Neural cell (in vitro differentiated cells): ENCODE measurements at regions not wholly inside any gene's neighbourhood (a gene's known extent, or its start where the extent isn't known, plus 50 kb on each side); places are given as distances from the start of the nearest gene placed in this dataset.

Source experiments
- H2AFZ ChIP-seq: fragments of 200-600, 300-800 bp; sonication (generic), shearing (Covaris generic); 2 replicates; pipeline ENCODE4 v1.6.0; 2014; ENCODE audit warnings: low read depth, mild to moderate bottlenecking, antibody characterized with exemption, low read length, moderate library complexity
- H3F3A ChIP-seq: fragments of 200-600 bp; shearing (Covaris generic); 2 replicates; pipeline ENCODE4 v1.6.1; 2016; ENCODE audit warnings: mild to moderate bottlenecking, moderate library complexity, mixed read lengths, antibody characterized with exemption, low read length; ENCODE audit not compliant: insufficient read depth, poor library complexity, severe bottlenecking
- H3K27ac ChIP-seq: fragments of 200-600, 300-800 bp; sonication (generic), shearing (Covaris generic); 2 replicates; pipeline ENCODE4 v1.5.1; 2014; ENCODE audit warnings: mild to moderate bottlenecking, low read length, moderate library complexity
- H3K27me3 ChIP-seq: fragments of 300-800, 200-600 bp; sonication (generic), shearing (Covaris generic); 2 replicates; pipeline ENCODE4 v1.6.0; 2014; ENCODE audit warnings: mild to moderate bottlenecking, low read depth, low read length, moderate library complexity; ENCODE audit not compliant: insufficient read depth
- H3K36me3 ChIP-seq: fragments of 300-800, 200-600 bp; sonication (generic), shearing (Covaris generic); 2 replicates; pipeline ENCODE4 v1.5.1; 2014; ENCODE audit warnings: mild to moderate bottlenecking, antibody characterized with exemption, low read length, moderate library complexity; ENCODE audit not compliant: insufficient read depth
- H3K4me2 ChIP-seq: fragments of 300-800, 200-600 bp; sonication (generic), shearing (Covaris generic); 2 replicates; pipeline ENCODE4 v1.6.0; 2014; ENCODE audit warnings: mild to moderate bottlenecking, low read length
- H3K4me3 ChIP-seq: fragments of 300-800, 200-600 bp; sonication (generic), shearing (Covaris generic); 2 replicates; pipeline ENCODE4 v1.5.1; 2014; ENCODE audit warnings: mild to moderate bottlenecking, low read length, moderate library complexity
- H3K79me2 ChIP-seq: fragments of 200-600 bp; shearing (Covaris generic); replicated peaks from 2 replicates; pipeline ENCODE4 v1.6.0; 2014; ENCODE audit warnings: mild to moderate bottlenecking, low read length, moderate library complexity; ENCODE audit not compliant: insufficient read depth
- H3K9ac ChIP-seq: fragments of 300-800, 200-600 bp; sonication (generic), shearing (Covaris generic); 2 replicates; pipeline ENCODE4 v1.6.1; 2016; ENCODE audit warnings: mild to moderate bottlenecking, low read length, mixed read lengths
- H3K9me2 ChIP-seq: fragments of 200-600 bp; shearing (Covaris generic); 2 replicates; pipeline ENCODE4 v1.6.1; 2016; ENCODE audit warnings: mild to moderate bottlenecking, low read length, mixed read lengths; ENCODE audit not compliant: insufficient read depth
- H3K9me3 ChIP-seq: fragments of 200-600, 300-800 bp; sonication (generic), shearing (Covaris generic); 2 replicates; pipeline ENCODE4 v1.6.1; 2016; ENCODE audit warnings: mild to moderate bottlenecking, mixed run types, low read length, moderate library complexity, mixed read lengths
- H4K20me1 ChIP-seq: fragments of 200-600 bp; shearing (Covaris generic); 2 replicates; pipeline ENCODE4 v1.6.1; 2016; ENCODE audit warnings: mild to moderate bottlenecking, mixed run types; ENCODE audit not compliant: insufficient read depth
- EP300 ChIP-seq: fragments of 450-650 bp; conservative IDR thresholded peaks from 2 replicates; pipeline ENCODE4 v1.6.1; 2014; ENCODE audit warnings: antibody characterized with exemption, mild to moderate bottlenecking, moderate library complexity; ENCODE audit not compliant: poor library complexity, severe bottlenecking
- EZH2 ChIP-seq: fragments of 200-600, 300-800 bp; shearing (Covaris generic), sonication (generic); IDR thresholded peaks from 2 replicates; pipeline ENCODE4 v1.6.1; 2014; ENCODE audit warnings: antibody characterized with exemption, low read length, borderline replicate concordance, mild to moderate bottlenecking; ENCODE audit not compliant: insufficient read depth, poor library complexity, severe bottlenecking
- POLR2AphosphoS5 ChIP-seq: IDR thresholded peaks from 2 replicates; pipeline ENCODE4 v1.6.1; 2012
- REST ChIP-seq: IDR thresholded peaks from 2 replicates; pipeline ENCODE4 v1.6.1; 2012; ENCODE audit warnings: borderline replicate concordance
- SMC3 ChIP-seq: fragments of 450-650 bp; conservative IDR thresholded peaks from 2 replicates; pipeline ENCODE4 v1.6.1; 2014; ENCODE audit warnings: antibody characterized with exemption, mild to moderate bottlenecking, moderate library complexity; ENCODE audit not compliant: poor library complexity
- TF ChIP-seq, protein P1 (sequence below): fragments of 450-650 bp; IDR thresholded peaks from 2 replicates; pipeline ENCODE4 v1.5.1; 2014; ENCODE audit warnings: antibody characterized with exemption, mild to moderate bottlenecking, moderate library complexity; ENCODE audit not compliant: poor library complexity, severe bottlenecking

DNA sequence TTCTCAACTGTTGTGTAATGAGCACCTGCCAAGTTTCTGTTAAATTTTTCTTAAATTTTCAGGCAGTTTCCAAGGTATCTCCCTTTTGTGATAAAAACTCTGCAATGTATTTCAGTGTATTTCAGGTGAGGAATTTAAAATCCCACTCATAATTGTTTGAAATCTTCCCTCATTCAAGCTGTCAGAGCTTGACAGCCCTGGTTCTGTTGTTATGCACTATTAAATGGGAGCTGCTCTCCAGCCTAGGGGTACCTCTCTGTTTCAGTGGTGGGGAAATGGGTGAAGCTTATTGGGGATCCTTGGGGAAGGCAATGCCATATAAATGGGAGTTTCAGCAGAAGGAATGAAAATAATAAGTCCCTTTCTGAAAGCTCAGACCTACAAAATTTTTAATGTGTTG, 178.0 kb upstream of the TMCO5A start:
- no peaks in the 10 kb centered on the region for H4K20me1 ChIP-seq
- H3K9ac ChIP-seq, result peak overlapping the region; percentile 2
- TF ChIP-seq SMC3 (no peak), EZH2 (no peak), POLR2AphosphoS5 (peak; percentile 37), REST (peak; percentile 46), EP300 (peak; percentile 75)
- TF ChIP-seq, protein P1, sequence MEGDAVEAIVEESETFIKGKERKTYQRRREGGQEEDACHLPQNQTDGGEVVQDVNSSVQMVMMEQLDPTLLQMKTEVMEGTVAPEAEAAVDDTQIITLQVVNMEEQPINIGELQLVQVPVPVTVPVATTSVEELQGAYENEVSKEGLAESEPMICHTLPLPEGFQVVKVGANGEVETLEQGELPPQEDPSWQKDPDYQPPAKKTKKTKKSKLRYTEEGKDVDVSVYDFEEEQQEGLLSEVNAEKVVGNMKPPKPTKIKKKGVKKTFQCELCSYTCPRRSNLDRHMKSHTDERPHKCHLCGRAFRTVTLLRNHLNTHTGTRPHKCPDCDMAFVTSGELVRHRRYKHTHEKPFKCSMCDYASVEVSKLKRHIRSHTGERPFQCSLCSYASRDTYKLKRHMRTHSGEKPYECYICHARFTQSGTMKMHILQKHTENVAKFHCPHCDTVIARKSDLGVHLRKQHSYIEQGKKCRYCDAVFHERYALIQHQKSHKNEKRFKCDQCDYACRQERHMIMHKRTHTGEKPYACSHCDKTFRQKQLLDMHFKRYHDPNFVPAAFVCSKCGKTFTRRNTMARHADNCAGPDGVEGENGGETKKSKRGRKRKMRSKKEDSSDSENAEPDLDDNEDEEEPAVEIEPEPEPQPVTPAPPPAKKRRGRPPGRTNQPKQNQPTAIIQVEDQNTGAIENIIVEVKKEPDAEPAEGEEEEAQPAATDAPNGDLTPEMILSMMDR, result no peak
- peak overlapping the region; percentile 69 for H3K27ac ChIP-seq
- H3K9me3 ChIP-seq, result peaks cover 3% of the 10 kb centered on the region
- H3K27me3 ChIP-seq, result no peaks in the 10 kb centered on the region
- H3K36me3 ChIP-seq, result no peaks in the 10 kb centered on the region
- H3K79me2 ChIP-seq, result no peaks in the 10 kb centered on the region
- H3K9me2 ChIP-seq, result no peaks in the 10 kb centered on the region
- H2AFZ ChIP-seq, result no peak overlapping the region
- H3F3A ChIP-seq, result no peaks in the 10 kb centered on the region
- peak overlapping the region; percentile 7 for H3K4me2 ChIP-seq
- peak overlapping the region; percentile 5 for H3K4me3 ChIP-seq

DNA sequence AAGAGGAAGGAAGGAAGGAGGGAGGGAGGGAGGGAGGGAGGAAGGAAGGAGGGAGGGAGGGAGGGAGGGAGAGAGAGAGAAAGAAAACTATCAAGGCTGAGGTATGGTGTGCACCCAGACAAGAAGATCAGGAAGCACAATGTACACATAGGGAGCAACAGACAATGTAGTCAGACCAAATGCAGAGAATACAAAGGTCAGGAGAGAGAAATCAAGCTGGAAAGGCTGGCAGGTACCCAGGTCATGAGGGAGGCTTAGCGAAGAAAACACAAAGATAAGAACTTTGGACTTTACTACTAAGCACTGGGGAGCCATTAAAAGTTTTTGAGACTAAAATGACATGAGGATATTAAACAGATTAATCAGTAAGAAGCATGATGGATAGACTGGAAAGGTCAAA, 176.0 kb upstream of the TMCO5A start:
- no peak for TF ChIP-seq SMC3

DNA sequence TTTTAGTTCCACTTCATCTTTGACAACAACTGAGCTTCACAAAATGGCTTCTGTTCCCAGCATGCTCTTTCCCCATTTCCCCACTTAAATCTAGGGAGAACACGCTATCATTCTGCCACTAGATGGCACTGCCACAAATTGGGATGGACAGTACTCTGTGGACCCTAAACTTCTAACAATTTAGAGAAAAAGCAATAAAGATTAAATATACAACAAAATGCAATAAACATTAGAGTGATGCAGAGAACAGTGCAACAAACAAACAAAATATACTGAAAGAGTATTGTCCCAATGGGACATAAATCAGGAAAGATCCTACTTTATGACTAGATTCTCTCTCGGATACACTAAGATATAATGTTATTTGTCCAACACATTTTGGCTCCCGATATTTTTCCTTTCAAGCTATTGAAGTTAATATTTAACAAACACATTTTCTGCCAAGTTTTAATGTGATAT, 169.7 kb upstream of the TMCO5A start:
- Histone ChIP-seq H3K4me3 (no peak overlapping the region), H3K9me2 (no peaks in the 10 kb centered on the region), H3K9ac (no peak overlapping the region), H3F3A (no peaks in the 10 kb centered on the region), H2AFZ (no peak overlapping the region), H3K36me3 (no peaks in the 10 kb centered on the region), H3K27ac (no peak overlapping the region), H4K20me1 (no peaks in the 10 kb centered on the region), H3K79me2 (no peaks in the 10 kb centered on the region), H3K27me3 (no peaks in the 10 kb centered on the region), H3K9me3 (no peaks in the 10 kb centered on the region), H3K4me2 (no peak overlapping the region)
- TF ChIP-seq POLR2AphosphoS5, result no peak
- no peak for TF ChIP-seq REST
- TF ChIP-seq, protein P1, result peak; percentile 49
- TF ChIP-seq SMC3, result peak; percentile 20
- TF ChIP-seq EZH2, result no peak

More for the DNA sequence above, 176.0 kb upstream of the TMCO5A start:
- H2AFZ ChIP-seq, result no peak overlapping the region
- H3K36me3 ChIP-seq, result no peaks in the 10 kb centered on the region
- no peak overlapping the region for H3K27ac ChIP-seq
- H4K20me1 ChIP-seq, result no peaks in the 10 kb centered on the region
- no peak overlapping the region for H3K4me2 ChIP-seq
- peaks cover 3% of the 10 kb centered on the region for H3K9me3 ChIP-seq
- H3K27me3 ChIP-seq, result no peaks in the 10 kb centered on the region
- H3K79me2 ChIP-seq, result no peaks in the 10 kb centered on the region
- H3K4me3 ChIP-seq, result no peak overlapping the region
- no peaks in the 10 kb centered on the region for H3F3A ChIP-seq
- no peaks in the 10 kb centered on the region for H3K9me2 ChIP-seq
- no peak overlapping the region for H3K9ac ChIP-seq
